HEK293 (cell line): ENCODE measurements at regions not wholly inside any gene's neighbourhood (a gene's known extent, or its start where the extent isn't known, plus 50 kb on each side); places are given as distances from the start of the nearest gene placed in this dataset.

ENCODE experiments used
- CTCF ChIA-PET: fragments of 350-600 bp; formaldehyde crosslinking; extraction: SDS; loops from one replicate; lab custom pipeline; 2021; ENCODE audit warnings: antibody characterized with exemption; lab: Yijun Ruan, JAX
- POLR2A ChIA-PET: fragments of 300-600 bp; formaldehyde crosslinking; extraction: SDS; loops from one replicate; lab custom pipeline; 2020; ENCODE audit warnings: antibody characterized with exemption, inconsistent platforms; lab: Yijun Ruan, JAX
- H3K27ac ChIP-seq: fragments of 200-500 bp; sonication (Bioruptor generic); 2 replicates; pipeline ENCODE4 v1.5.1; 2014; ENCODE audit warnings: low read depth, low read length, control low read depth, inconsistent platforms; ENCODE audit errors: extremely low read depth
- H3K36me3 ChIP-seq, 2 experiments: fragments of 200-500 bp in 1 of 2; sonication (Bioruptor generic) in 1 of 2; 1 replicate in 1 of 2; 2 replicates in 1 of 2; pipeline ENCODE4 v1.5.1; 2014 to 2017; ENCODE audit warnings: inconsistent platforms in 2 of 2, low read length in 2 of 2; ENCODE audit not compliant: control insufficient read depth in 2 of 2, insufficient read depth in 1 of 2
- H3K4me1 ChIP-seq: fragments of 200-500 bp; sonication (Bioruptor generic); 2 replicates; pipeline ENCODE4 v1.5.1; 2014; ENCODE audit warnings: mild to moderate bottlenecking, low read length, inconsistent platforms; ENCODE audit not compliant: control insufficient read depth, insufficient read depth
- H3K4me3 ChIP-seq: 2 replicates; pipeline ENCODE4 v1.5.1; 2011; ENCODE audit warnings: low read depth, mild to moderate bottlenecking, control low read depth, low read length, moderate library complexity
- H3K9me3 ChIP-seq: fragments of 200-500 bp; sonication (Bioruptor generic); 2 replicates; pipeline ENCODE4 v1.5.1; 2014; ENCODE audit warnings: low read depth, low read length, inconsistent platforms; ENCODE audit not compliant: control insufficient read depth, insufficient read depth
- AEBP2 ChIP-seq: fragments of 450-650 bp; formaldehyde crosslinking; IDR thresholded peaks from 2 replicates; pipeline ENCODE4 v1.5.1; 2016; ENCODE audit warnings: missing biosample characterization, missing genetic modification characterization, borderline replicate concordance
- GLI4 ChIP-seq: fragments of 450-650 bp; formaldehyde crosslinking; IDR thresholded peaks from 2 replicates; pipeline ENCODE4 v1.5.1; 2016; ENCODE audit warnings: missing biosample characterization, missing genetic modification characterization
- KLF10 ChIP-seq: fragments of 450-650 bp; IDR thresholded peaks from 2 replicates; pipeline ENCODE4 v1.5.1; 2018; ENCODE audit warnings: missing biosample characterization, mild to moderate bottlenecking, missing genetic modification characterization
- ZBTB10 ChIP-seq: fragments of 450-650 bp; formaldehyde crosslinking; IDR thresholded peaks from 2 replicates; pipeline ENCODE4 v1.5.1; 2016; ENCODE audit warnings: missing biosample characterization, missing genetic modification characterization
- ZBTB20 ChIP-seq: fragments of 450-650 bp; formaldehyde crosslinking; IDR thresholded peaks from 2 replicates; pipeline ENCODE4 v1.5.1; 2016; ENCODE audit warnings: missing biosample characterization, missing genetic modification characterization
- ZFHX2 ChIP-seq: fragments of 450-650 bp; formaldehyde crosslinking; conservative IDR thresholded peaks from 2 replicates; pipeline ENCODE4 v1.5.1; 2016; ENCODE audit warnings: missing biosample characterization, missing genetic modification characterization
- ZNF121 ChIP-seq: fragments of 450-650 bp; formaldehyde crosslinking; IDR thresholded peaks from 2 replicates; pipeline ENCODE4 v1.5.1; 2016; ENCODE audit warnings: missing biosample characterization, missing genetic modification characterization
- ZNF138 ChIP-seq: fragments of 450-650 bp; formaldehyde crosslinking; IDR thresholded peaks from 2 replicates; pipeline ENCODE4 v1.5.1; 2016; ENCODE audit warnings: missing biosample characterization, missing genetic modification characterization, borderline replicate concordance
- ZNF280C ChIP-seq: fragments of 450-650 bp; formaldehyde crosslinking; IDR thresholded peaks from 2 replicates; pipeline ENCODE4 v1.5.1; 2016; ENCODE audit warnings: missing biosample characterization, missing genetic modification characterization
- ZNF398 ChIP-seq: fragments of 450-650 bp; formaldehyde crosslinking; IDR thresholded peaks from 2 replicates; pipeline ENCODE4 v1.5.1; 2017; ENCODE audit warnings: missing biosample characterization, missing genetic modification characterization
- ZNF416 ChIP-seq: fragments of 450-650 bp; formaldehyde crosslinking; IDR thresholded peaks from 2 replicates; pipeline ENCODE4 v1.5.1; 2016; ENCODE audit warnings: missing biosample characterization, missing genetic modification characterization
- ZNF555 ChIP-seq: fragments of 450-650 bp; formaldehyde crosslinking; conservative IDR thresholded peaks from 2 replicates; pipeline ENCODE4 v1.5.1; 2017; ENCODE audit warnings: missing biosample characterization, mild to moderate bottlenecking, missing genetic modification characterization, inconsistent platforms
- ZNF792 ChIP-seq: fragments of 450-650 bp; formaldehyde crosslinking; IDR thresholded peaks from 2 replicates; pipeline ENCODE4 v1.5.1; 2016; ENCODE audit warnings: missing biosample characterization, missing genetic modification characterization

- H3K4me3 ChIP-seq = no peak overlapping the region
- H3K36me3 ChIP-seq = no peaks in the 10 kb centered on the region
- H3K27ac ChIP-seq = no peak overlapping the region
- CTCF ChIA-PET = no interaction called here
- POLR2A ChIA-PET = no interaction called here
- H3K9me3 ChIP-seq = no peaks in the 10 kb centered on the region
- no peaks in the 10 kb centered on the region for H3K4me1 ChIP-seq
- no peak for TF ChIP-seq GLI4 (tag by site-specific recombination)
- TF ChIP-seq, all 188 proteins: peak for 0
Observed at GRCh38 chr7:89655946-89656345, 498.3 kb upstream of the STEAP1 start.

GRCh38 chr7:89661876-89662275 is 492.4 kb upstream of the STEAP1 start:
- POLR2A ChIA-PET = no interaction called here
- TF ChIP-seq ZNF555 (no peak), ZNF792 (no peak), ZBTB10 (tag by site-specific recombination) (no peak), KLF10 (tag by site-specific recombination) (no peak), ZNF138 (tag by site-specific recombination) (no peak), ZNF121 (tag by site-specific recombination) (no peak), ZFHX2 (tag by site-specific recombination) (no peak), ZNF280C (tag by site-specific recombination) (no peak), ZNF398 (no peak), AEBP2 (tag by site-specific recombination) (no peak), ZBTB20 (no peak), ZNF416 (tag by site-specific recombination) (no peak)
- H3K4me1 ChIP-seq = no peaks in the 10 kb centered on the region
- CTCF ChIA-PET = no interaction called here
- H3K4me3 ChIP-seq = no peak overlapping the region
- H3K36me3 ChIP-seq = no peaks in the 10 kb centered on the region
- H3K9me3 ChIP-seq = no peaks in the 10 kb centered on the region
- H3K27ac ChIP-seq = no peak overlapping the region
